GM11168 (cell line): ENCODE measurements at regions not wholly inside any gene's neighbourhood (a gene's known extent, or its start where the extent isn't known, plus 50 kb on each side); places are given as distances from the start of the nearest gene placed in this dataset.

Experiments
- in situ Hi-C: fragments of 300-500 bp; cut with MboI; formaldehyde crosslinking; loops from one replicate; pipeline ENCODE4 v1.12.0; 2022; ENCODE audit warnings: low sequenced_read_pairs; ENCODE audit not compliant: unreplicated experiment

GRCh38 chr5:138631096-138631928 lies 56.1 kb upstream of the HSPA9 start:
- in situ Hi-C loops = loop anchor here (25.0 kb wide), 1 partner anchor 631 kb away; no protein-coding TSS in a partner anchor

DNA sequence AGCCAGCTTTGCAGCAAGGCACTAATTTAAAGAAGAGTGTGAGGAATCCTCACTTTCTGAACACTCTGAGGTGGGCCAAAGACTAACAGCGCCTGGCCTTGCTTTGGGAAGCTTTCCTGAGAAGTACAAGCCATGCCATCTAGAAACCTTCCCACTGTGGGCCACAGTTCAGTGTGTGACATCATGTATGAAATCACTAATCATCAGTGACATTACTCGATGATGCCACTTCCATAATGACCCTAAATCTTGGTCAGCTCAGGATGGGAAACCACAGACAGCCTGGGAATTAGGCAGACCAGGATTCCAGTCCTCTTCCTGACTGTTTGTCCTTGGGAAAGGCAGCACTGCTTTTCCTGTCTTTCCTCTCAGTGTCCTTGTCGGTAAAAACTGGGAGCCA lies 54.2 kb upstream of the HSPA9 start:
- in situ Hi-C loops = loop anchor here (25.0 kb wide), 1 partner anchor 633 kb away; no protein-coding TSS in a partner anchor

DNA sequence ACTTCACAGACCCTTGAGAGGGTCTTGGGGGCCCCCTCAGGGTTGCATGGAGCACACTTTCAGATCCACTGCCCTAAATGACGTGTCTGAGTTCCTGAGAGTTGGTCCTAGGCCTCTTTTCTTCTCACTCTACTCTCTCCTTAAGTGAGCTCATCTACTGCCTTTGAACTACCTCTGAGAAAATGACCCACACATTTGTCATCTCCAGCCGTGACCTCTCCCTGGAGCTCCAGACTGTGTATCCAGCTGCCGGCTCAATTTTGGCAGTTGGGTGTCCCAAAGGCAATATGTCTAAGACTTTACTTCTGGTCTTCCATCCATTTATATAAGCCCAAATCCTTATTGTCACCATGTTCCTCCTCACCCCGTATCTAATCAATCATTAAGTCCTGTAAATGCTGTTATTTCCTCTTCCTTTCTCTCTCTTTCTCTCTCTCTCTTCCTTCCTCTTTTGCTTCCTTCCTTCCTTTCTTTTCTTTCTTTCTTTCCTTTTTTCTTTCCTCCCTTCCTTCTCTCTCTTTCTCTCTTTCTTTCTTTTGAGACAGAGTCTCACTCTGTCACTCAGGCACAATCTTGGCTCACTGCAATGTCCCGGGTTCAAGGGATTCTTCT lies 51.2 kb upstream of the HSPA9 start:
- in situ Hi-C loops = loop anchor here (25.0 kb wide), 1 partner anchor 636 kb away; no protein-coding TSS in a partner anchor

- in situ Hi-C loops = loop anchor here (25.0 kb wide), 1 partner anchor 637 kb away; no protein-coding TSS in a partner anchor
Measured at GRCh38 chr5:138625134-138625533, 49.9 kb upstream of the HSPA9 start.
